Kidney epithelial cell (primary cell): ENCODE measurements at regions not wholly inside any gene's neighbourhood (a gene's known extent, or its start where the extent isn't known, plus 50 kb on each side); places are given as distances from the start of the nearest gene placed in this dataset.

Source experiments
- DNase-seq: peaks from one replicate; pipeline ENCODE4 v3.0.0-alpha.2; 2010; ENCODE audit warnings: low read depth
- H3K27me3 ChIP-seq: 2 replicates; pipeline ENCODE4 v1.6.0; 2011; ENCODE audit warnings: low read length; ENCODE audit not compliant: control insufficient read depth, insufficient read depth
- H3K36me3 ChIP-seq: 2 replicates; pipeline ENCODE4 v1.5.1; 2011; ENCODE audit warnings: low read length; ENCODE audit not compliant: control insufficient read depth, insufficient read depth
- H3K4me3 ChIP-seq: 2 replicates; pipeline ENCODE4 v1.5.1; 2011; ENCODE audit warnings: low read depth, mild to moderate bottlenecking, control low read depth, low read length
- TF ChIP-seq, protein P1 (sequence below): IDR thresholded peaks from 2 replicates; pipeline ENCODE4 v1.5.1; 2011; ENCODE audit warnings: mild to moderate bottlenecking, moderate library complexity, low read length, control low read depth, inconsistent platforms; ENCODE audit not compliant: insufficient read depth, poor library complexity, severe bottlenecking

DNA sequence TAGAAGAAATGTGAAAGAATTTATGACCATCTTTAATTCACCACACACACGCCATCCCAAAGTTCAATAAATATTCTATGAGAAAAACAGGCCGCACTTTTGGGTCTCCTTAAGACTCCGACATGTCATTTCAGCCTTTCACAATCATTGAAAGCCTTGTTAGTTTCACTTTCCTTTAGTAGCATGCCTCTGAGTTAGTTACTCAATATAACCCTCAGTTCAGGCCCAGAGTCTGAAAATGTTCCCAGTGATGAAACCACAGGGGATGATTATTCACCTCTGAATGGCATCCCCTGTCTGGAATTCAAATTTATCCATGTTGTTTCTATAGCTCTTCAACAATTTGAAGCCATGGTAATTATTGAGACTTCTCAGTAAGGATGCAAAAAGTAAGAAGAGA is 278.1 kb upstream of the NRP1 start:
- TF ChIP-seq, protein P1, sequence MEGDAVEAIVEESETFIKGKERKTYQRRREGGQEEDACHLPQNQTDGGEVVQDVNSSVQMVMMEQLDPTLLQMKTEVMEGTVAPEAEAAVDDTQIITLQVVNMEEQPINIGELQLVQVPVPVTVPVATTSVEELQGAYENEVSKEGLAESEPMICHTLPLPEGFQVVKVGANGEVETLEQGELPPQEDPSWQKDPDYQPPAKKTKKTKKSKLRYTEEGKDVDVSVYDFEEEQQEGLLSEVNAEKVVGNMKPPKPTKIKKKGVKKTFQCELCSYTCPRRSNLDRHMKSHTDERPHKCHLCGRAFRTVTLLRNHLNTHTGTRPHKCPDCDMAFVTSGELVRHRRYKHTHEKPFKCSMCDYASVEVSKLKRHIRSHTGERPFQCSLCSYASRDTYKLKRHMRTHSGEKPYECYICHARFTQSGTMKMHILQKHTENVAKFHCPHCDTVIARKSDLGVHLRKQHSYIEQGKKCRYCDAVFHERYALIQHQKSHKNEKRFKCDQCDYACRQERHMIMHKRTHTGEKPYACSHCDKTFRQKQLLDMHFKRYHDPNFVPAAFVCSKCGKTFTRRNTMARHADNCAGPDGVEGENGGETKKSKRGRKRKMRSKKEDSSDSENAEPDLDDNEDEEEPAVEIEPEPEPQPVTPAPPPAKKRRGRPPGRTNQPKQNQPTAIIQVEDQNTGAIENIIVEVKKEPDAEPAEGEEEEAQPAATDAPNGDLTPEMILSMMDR = no peak
- no peak overlapping the region for H3K4me3 ChIP-seq
- H3K27me3 ChIP-seq = no peaks in the 10 kb centered on the region
- no peaks in the 10 kb centered on the region for H3K36me3 ChIP-seq
- peak; percentile 28 for DNase-seq

DNA sequence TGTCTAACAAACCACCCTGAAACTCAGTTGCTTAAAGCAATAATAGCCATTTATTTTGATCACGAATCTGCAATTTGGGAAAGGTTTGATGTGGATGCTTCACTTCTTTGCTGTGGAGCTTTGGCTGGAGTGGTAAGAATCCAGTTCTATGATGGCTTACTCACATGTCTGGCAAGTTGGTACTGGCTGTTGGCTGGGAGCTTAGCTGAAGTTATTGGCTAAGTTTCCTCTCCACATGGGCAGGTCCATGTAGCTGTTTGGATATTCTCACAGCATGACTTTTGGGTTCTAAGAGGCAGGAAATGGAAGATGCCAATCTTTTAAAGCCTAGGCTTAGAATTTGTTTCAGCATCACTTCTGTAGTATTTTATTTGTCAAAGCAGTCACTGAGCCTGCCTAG is 277.6 kb upstream of the NRP1 start:
- Histone ChIP-seq H3K4me3 (no peak overlapping the region), H3K27me3 (no peaks in the 10 kb centered on the region), H3K36me3 (no peaks in the 10 kb centered on the region)
- DNase-seq = no peak
- TF ChIP-seq, protein P1 = no peak

GRCh38 chr10:33611423-33611822 is 277.0 kb upstream of the NRP1 start:
- Histone ChIP-seq H3K36me3 (no peaks in the 10 kb centered on the region), H3K4me3 (no peak overlapping the region), H3K27me3 (no peaks in the 10 kb centered on the region)
- no peak for DNase-seq
- TF ChIP-seq, protein P1 = no peak

GRCh38 chr10:33609546-33609945 is 275.1 kb upstream of the NRP1 start:
- Histone ChIP-seq H3K4me3 (no peak overlapping the region), H3K27me3 (no peaks in the 10 kb centered on the region), H3K36me3 (no peaks in the 10 kb centered on the region)
- DNase-seq = no peak
- TF ChIP-seq, protein P1 = no peak

DNA sequence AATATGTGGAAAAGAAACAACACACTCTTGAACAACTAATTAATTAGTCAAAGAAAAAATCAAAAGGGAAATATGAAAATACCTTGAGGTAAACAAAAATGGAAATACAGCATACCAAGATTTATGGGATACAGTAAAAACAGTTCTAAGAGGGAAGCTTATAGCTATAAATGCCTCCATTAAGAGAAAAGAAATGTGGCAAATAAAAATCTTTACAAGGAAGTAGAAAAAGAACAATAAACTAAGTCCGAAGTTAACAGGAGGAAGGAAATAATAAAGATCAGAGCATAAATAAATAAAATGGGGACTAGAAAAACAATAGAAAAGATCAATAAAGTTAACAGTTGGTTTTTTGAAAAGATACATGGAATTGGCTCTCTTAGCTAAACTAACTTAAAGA is 267.8 kb upstream of the NRP1 start:
- H3K27me3 ChIP-seq = no peaks in the 10 kb centered on the region
- no peaks in the 10 kb centered on the region for H3K36me3 ChIP-seq
- TF ChIP-seq, protein P1 = no peak
- no peak for DNase-seq
- no peak overlapping the region for H3K4me3 ChIP-seq

GRCh38 chr10:33600381-33600780 is 265.9 kb upstream of the NRP1 start:
- Histone ChIP-seq H3K27me3 (no peaks in the 10 kb centered on the region), H3K36me3 (no peaks in the 10 kb centered on the region), H3K4me3 (no peak overlapping the region)
- TF ChIP-seq, protein P1 = no peak
- DNase-seq = no peak
